A549 (cell line): ENCODE measurements at regions not wholly inside any gene's neighbourhood (a gene's known extent, or its start where the extent isn't known, plus 50 kb on each side); places are given as distances from the start of the nearest gene placed in this dataset.

ENCODE experiments used
- ATAC-seq, 2 experiments: fragments of 200-7000 bp in 1 of 2; fragments of >200 bp in 1 of 2; cut with Nextera tagmentation in 1 of 2; cut with Tn5 transposase in 1 of 2; 3 replicates each; pipeline versions ENCODE4 v1.8.0 to v1.9.1; 2018 to 2020; ENCODE audit warnings: mild to moderate bottlenecking in 1 of 2, moderate library complexity in 1 of 2
- CTCF ChIA-PET: fragments of 300-600 bp; sonication (Branson Sonifier 250); formaldehyde crosslinking; extraction: SDS; loops from one replicate; lab custom pipeline; 2021; ENCODE audit warnings: antibody characterized with exemption, inconsistent platforms; lab: Yijun Ruan, JAX
- POLR2A ChIA-PET: fragments of 350-600 bp; formaldehyde crosslinking; extraction: SDS; loops from one replicate; lab custom pipeline; 2021; ENCODE audit warnings: antibody characterized with exemption, inconsistent platforms; lab: Yijun Ruan, JAX
- DNase-seq, 2 experiments: peaks; one replicate each; pipeline versions ENCODE4 v3.0.0 to v3.0.0-alpha.2; 2011 to 2016; ENCODE audit warnings: low read depth in 1 of 2, low spot score in 1 of 2
- FAIRE-seq: peaks from 2 replicates; lab custom pipeline; 2011; peaks lifted over from hg19 to GRCh38; lab: Jason Lieb, UNC
- H3K27ac ChIP-seq, 2 experiments: fragments of >200 bp; sonication (Bioruptor Twin); formaldehyde crosslinking; 3 replicates each; pipeline ENCODE4 v1.5.1; 2016 to 2017
- H3K4me1 ChIP-seq: fragments of >200 bp; sonication (Bioruptor Twin); formaldehyde crosslinking; 3 replicates; pipeline ENCODE4 v1.6.1; 2016
- H3K4me2 ChIP-seq: fragments of >200 bp; sonication (Bioruptor Twin); formaldehyde crosslinking; 3 replicates; pipeline ENCODE4 v1.6.1; 2016
- H3K4me3 ChIP-seq: fragments of >200 bp; sonication (Bioruptor Twin); formaldehyde crosslinking; 3 replicates; pipeline ENCODE4 v1.5.1; 2016
- H3K9me3 ChIP-seq: fragments of >200 bp; sonication (Bioruptor Twin); formaldehyde crosslinking; 3 replicates; pipeline ENCODE4 v1.6.1; 2016
- CBX2 ChIP-seq: fragments of 200-600 bp; sonication (generic); IDR thresholded peaks from 2 replicates; pipeline ENCODE4 v1.6.1; 2016; ENCODE audit warnings: low read depth, mild to moderate bottlenecking, borderline replicate concordance
- CBX8 ChIP-seq: fragments of 200-600 bp; sonication (generic); IDR thresholded peaks from 2 replicates; pipeline ENCODE4 v1.6.1; 2016
- E2F6 ChIP-seq: IDR thresholded peaks from 2 replicates; pipeline ENCODE4 v1.6.1; 2012; ENCODE audit warnings: low read depth, borderline replicate concordance
- EHF ChIP-seq: fragments of 250-450 bp; sonication (Bioruptor Pico); IDR thresholded peaks from 2 replicates; pipeline ENCODE4 v1.5.0; 2020; ENCODE audit warnings: mild to moderate bottlenecking
- ELK1 ChIP-seq: fragments of 150-350 bp; IDR thresholded peaks from 2 replicates; pipeline ENCODE4 v1.6.1; 2014; ENCODE audit warnings: low read depth, mild to moderate bottlenecking, low read length
- FOSL2 ChIP-seq, 2 experiments: fragments of 450-650 bp in 1 of 2; fragments of >200 bp in 1 of 2; sonication (Bioruptor Twin) in 1 of 2; formaldehyde crosslinking; IDR thresholded peaks; 2 replicates each; pipeline versions ENCODE4 v1.5.0 to v1.6.1; 2016 to 2020; ENCODE audit warnings: mild to moderate bottlenecking in 1 of 2, moderate library complexity in 1 of 2
- FOXS1 ChIP-seq: fragments of 250-450 bp; sonication (Bioruptor Pico); IDR thresholded peaks from 2 replicates; pipeline ENCODE4 v1.5.0; 2020; ENCODE audit warnings: mild to moderate bottlenecking, moderate library complexity
- HMGXB4 ChIP-seq: fragments of 250-450 bp; sonication (Bioruptor Pico); IDR thresholded peaks from 2 replicates; pipeline ENCODE4 v1.5.0; 2021; ENCODE audit warnings: mild to moderate bottlenecking, moderate library complexity, borderline replicate concordance
- HOXB5 ChIP-seq: fragments of 250-450 bp; sonication (Bioruptor Pico); IDR thresholded peaks from 2 replicates; pipeline ENCODE4 v1.5.0; 2020; ENCODE audit warnings: mild to moderate bottlenecking, moderate library complexity
- MYC ChIP-seq: IDR thresholded peaks from 2 replicates; pipeline ENCODE4 v1.6.1; 2012; ENCODE audit warnings: mild to moderate bottlenecking, inconsistent platforms, low read length, improper control_type of control experiment, borderline replicate concordance
- NFE2L2 ChIP-seq: fragments of 150-350 bp; conservative IDR thresholded peaks from 2 replicates; pipeline ENCODE4 v1.6.1; 2014; ENCODE audit warnings: low read length
- NR3C1 ChIP-seq: fragments of >200 bp; sonication (Bioruptor Twin); formaldehyde crosslinking; IDR thresholded peaks from 3 replicates; pipeline ENCODE4 v1.6.1; 2017
- POLR2A ChIP-seq: IDR thresholded peaks from 2 replicates; pipeline ENCODE4 v1.6.1; 2012; ENCODE audit warnings: mild to moderate bottlenecking, low read length
- POLR2AphosphoS2 ChIP-seq: conservative IDR thresholded peaks from 2 replicates; pipeline ENCODE4 v1.6.1; 2012; ENCODE audit warnings: low read length, improper control_type of control experiment, inconsistent platforms
- RARB ChIP-seq: fragments of 250-450 bp; sonication (Bioruptor Pico); IDR thresholded peaks from 2 replicates; pipeline ENCODE4 v1.8.0; 2021; ENCODE audit warnings: mild to moderate bottlenecking, moderate library complexity
- RFX5 ChIP-seq: fragments of 450-650 bp; IDR thresholded peaks from 2 replicates; pipeline ENCODE4 v1.7.1; 2014; ENCODE audit warnings: antibody characterized with exemption, mild to moderate bottlenecking, moderate library complexity
- SMC3 ChIP-seq: fragments of >200 bp; sonication (Bioruptor Twin); formaldehyde crosslinking; IDR thresholded peaks from 3 replicates; pipeline ENCODE4 v1.6.1; 2018; ENCODE audit warnings: inconsistent platforms
- TP53 ChIP-seq: fragments of 250-450 bp; sonication (Bioruptor Pico); IDR thresholded peaks from 2 replicates; pipeline ENCODE4 v1.5.0; 2021; ENCODE audit warnings: mild to moderate bottlenecking, moderate library complexity
- ZC3H11A ChIP-seq: fragments of 450-650 bp; IDR thresholded peaks from 2 replicates; pipeline ENCODE4 v1.6.1; 2014; ENCODE audit warnings: antibody characterized with exemption, mild to moderate bottlenecking
- ZFP36 ChIP-seq: fragments of 450-650 bp; IDR thresholded peaks from 2 replicates; pipeline ENCODE4 v1.6.1; 2014; ENCODE audit warnings: borderline replicate concordance; ENCODE audit not compliant: partially characterized antibody
- WGBS: methylation state at CpG from one replicate; pipeline ENCODE4 v1.1.6; 2017; ENCODE audit errors: missing lambda C conversion rate; 5-methylcytosine and 5-hydroxymethylcytosine counted together

- H3K27ac ChIP-seq, result no peak overlapping the region
- ATAC-seq (no peak), FAIRE-seq (no peak)
- no peaks in the 10 kb centered on the region for H3K9me3 ChIP-seq
- no peaks in the 10 kb centered on the region for H3K4me1 ChIP-seq
- no peak overlapping the region for H3K4me2 ChIP-seq
- CTCF ChIA-PET, result no interaction called here
- TF ChIP-seq TP53 (CRISPR knock-in tag) (no peak), RARB (CRISPR knock-in tag) (no peak), EHF (CRISPR knock-in tag) (no peak), FOXS1 (CRISPR knock-in tag) (no peak), POLR2A (no peak), FOSL2 (IDR thresholded peaks at IDR 0.05) (no peak), FOSL2 (CRISPR knock-in tag; IDR thresholded peaks at IDR 0.05) (no peak), RFX5 (no peak)
- TF ChIP-seq, all 56 proteins: peak for 0
- POLR2A ChIA-PET, result no interaction called here
- no peak overlapping the region for H3K4me3 ChIP-seq
- WGBS, result 33% methylated on average over 1 of the region's 1 CpG
- no peak for DNase-seq
Observed at GRCh38 chr9:2298217-2298616, 283.1 kb downstream of the SMARCA2 start.

- ATAC-seq, result no peak
- no peak for FAIRE-seq
- WGBS, result 47% methylated on average over 5 of the region's 5 CpGs
- no peak overlapping the region for H3K4me3 ChIP-seq
- no peak overlapping the region for H3K4me2 ChIP-seq
- no peak for TF ChIP-seq POLR2AphosphoS2
- TF ChIP-seq HOXB5 (CRISPR knock-in tag), result no peak
- no peak for TF ChIP-seq NR3C1
- TF ChIP-seq CBX8, result no peak
- TF ChIP-seq ZFP36, result no peak
- no peaks in the 10 kb centered on the region for H3K4me1 ChIP-seq
- H3K27ac ChIP-seq, result no peak overlapping the region
- CTCF ChIA-PET, result no interaction called here
- DNase-seq, result no peak
- H3K9me3 ChIP-seq, result no peaks in the 10 kb centered on the region
- POLR2A ChIA-PET, result no interaction called here
Observed at GRCh38 chr9:2299156-2299842, 284.2 kb downstream of the SMARCA2 start.

- WGBS, result 40% methylated on average over 4 of the region's 4 CpGs
- TF ChIP-seq MYC, result no peak
- no peak for TF ChIP-seq NFE2L2
- TF ChIP-seq E2F6, result no peak
- no peak for TF ChIP-seq HMGXB4 (CRISPR knock-in tag)
- TF ChIP-seq CBX8, result no peak
- TF ChIP-seq SMC3, result no peak
- no peak for TF ChIP-seq ZC3H11A
- no peak for TF ChIP-seq HOXB5 (CRISPR knock-in tag)
- TF ChIP-seq POLR2AphosphoS2, result no peak
- no peak for TF ChIP-seq CBX2
- no peak for TF ChIP-seq ELK1
- FAIRE-seq, result no peak
- Histone ChIP-seq H3K4me3 (no peak overlapping the region), H3K27ac (no peak overlapping the region), H3K4me2 (no peak overlapping the region), H3K4me1 (no peaks in the 10 kb centered on the region), H3K9me3 (no peaks in the 10 kb centered on the region)
- DNase-seq, result no peak
- ATAC-seq, result no peak
- ChIA-PET CTCF (no interaction called here), POLR2A (no interaction called here)
Observed at GRCh38 chr9:2299843-2300205, 284.7 kb downstream of the SMARCA2 start.
